ENCODE measurements at regions not wholly inside any gene's neighbourhood (a gene's known extent, or its start where the extent isn't known, plus 50 kb on each side); places are given as distances from the start of the nearest gene placed in this dataset.

DNA sequence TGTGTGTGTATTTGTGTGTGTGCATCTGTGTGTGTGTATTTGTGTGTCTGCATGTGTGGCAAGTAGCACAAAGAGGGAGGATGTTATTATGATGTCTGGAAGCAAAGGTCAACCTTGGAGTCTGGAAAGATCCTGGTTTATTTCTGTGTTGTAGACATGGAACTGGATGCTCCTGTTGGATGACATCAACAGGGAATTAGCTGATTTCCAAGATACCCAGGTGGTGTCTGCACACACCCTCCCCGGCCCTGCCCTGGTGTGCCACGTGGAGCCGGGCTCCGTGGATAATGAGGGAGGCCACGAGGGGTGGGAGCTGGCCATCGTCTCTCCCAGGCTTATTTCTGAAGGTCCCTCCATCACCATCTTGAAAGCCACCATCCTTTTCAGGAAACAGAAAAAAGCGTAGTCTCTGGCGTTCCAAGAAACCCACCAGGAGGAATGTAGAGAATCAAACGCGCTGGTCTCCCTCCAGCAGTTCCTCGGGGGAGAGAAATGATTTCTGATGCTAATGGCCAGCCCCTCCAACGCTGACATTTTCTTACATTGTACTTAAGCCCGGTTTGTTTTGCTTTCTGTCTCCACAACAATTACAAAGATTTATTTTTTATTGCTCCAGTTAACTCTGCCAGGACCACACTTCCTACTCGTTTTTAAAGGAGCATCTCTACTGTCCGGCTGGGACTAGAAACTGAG is 93.3 kb downstream of the FOXL1 start:
- Histone ChIP-seq H3K4me1 (ENCODE audit: control insufficient read depth in 4 of 4, insufficient read depth in 4 of 4, low read length in 3 of 4) (no peaks in the 10 kb centered on the region), H3K9ac (ENCODE audit: low read depth in 1 of 2, low read length in 2 of 2) (no peak overlapping the region), H3K27me3 (ENCODE audit: control insufficient read depth in 4 of 4, insufficient read depth in 4 of 4, low read length in 3 of 4) (peaks cover 0 to 3% (median 0%) of the 10 kb centered on the region in 4 donors), H3K27ac (ENCODE audit: low read depth in 1 of 2, low read length in 2 of 2) (no peak overlapping the region), H3K9me3 (ENCODE audit: control insufficient read depth in 4 of 4, low read length in 3 of 4) (peaks cover 0 to 3% (median 2%) of the 10 kb centered on the region in 4 donors), H3K36me3 (ENCODE audit: control insufficient read depth in 4 of 4, insufficient read depth in 3 of 4, low read depth in 1 of 4, low read length in 3 of 4) (no peaks in the 10 kb centered on the region), H3K4me3 (ENCODE audit: low read depth in 1 of 3, low read length in 3 of 3) (no peak overlapping the region)
- WGBS: 59% methylated on average over 15 of the region's 15 CpGs
- no peak for TF ChIP-seq NR2F2 (IDR thresholded peaks at IDR 0.05)
- TF ChIP-seq JUND (IDR thresholded peaks at IDR 0.05): no peak
- no peak for TF ChIP-seq SP1 (IDR thresholded peaks at IDR 0.05)
- no peak for TF ChIP-seq CTCF (IDR thresholded peaks at IDR 0.05; ENCODE audit: low read depth, low read length, missing input control)
- no peak for TF ChIP-seq RAD21 (IDR thresholded peaks at IDR 0.05)
- no peak for TF ChIP-seq FOXA1 (IDR thresholded peaks at IDR 0.05)
- no peak for TF ChIP-seq HNF4G (IDR thresholded peaks at IDR 0.05)
- no peak for TF ChIP-seq EGR1 (IDR thresholded peaks at IDR 0.05; ENCODE audit: low read depth in 2 of 2)
- TF ChIP-seq REST (IDR thresholded peaks at IDR 0.05): no peak
- TF ChIP-seq TAF1 (conservative IDR thresholded peaks at IDR 0.05): no peak
- no peak for TF ChIP-seq RXRA (IDR thresholded peaks at IDR 0.05)
- TF ChIP-seq FOXA2 (IDR thresholded peaks at IDR 0.05): no peak
- TF ChIP-seq, protein P1, sequence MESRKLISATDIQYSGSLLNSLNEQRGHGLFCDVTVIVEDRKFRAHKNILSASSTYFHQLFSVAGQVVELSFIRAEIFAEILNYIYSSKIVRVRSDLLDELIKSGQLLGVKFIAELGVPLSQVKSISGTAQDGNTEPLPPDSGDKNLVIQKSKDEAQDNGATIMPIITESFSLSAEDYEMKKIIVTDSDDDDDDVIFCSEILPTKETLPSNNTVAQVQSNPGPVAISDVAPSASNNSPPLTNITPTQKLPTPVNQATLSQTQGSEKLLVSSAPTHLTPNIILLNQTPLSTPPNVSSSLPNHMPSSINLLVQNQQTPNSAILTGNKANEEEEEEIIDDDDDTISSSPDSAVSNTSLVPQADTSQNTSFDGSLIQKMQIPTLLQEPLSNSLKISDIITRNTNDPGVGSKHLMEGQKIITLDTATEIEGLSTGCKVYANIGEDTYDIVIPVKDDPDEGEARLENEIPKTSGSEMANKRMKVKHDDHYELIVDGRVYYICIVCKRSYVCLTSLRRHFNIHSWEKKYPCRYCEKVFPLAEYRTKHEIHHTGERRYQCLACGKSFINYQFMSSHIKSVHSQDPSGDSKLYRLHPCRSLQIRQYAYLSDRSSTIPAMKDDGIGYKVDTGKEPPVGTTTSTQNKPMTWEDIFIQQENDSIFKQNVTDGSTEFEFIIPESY (IDR thresholded peaks at IDR 0.05): no peak
- no peak for TF ChIP-seq HNF4A (conservative IDR thresholded peaks at IDR 0.05)
- no peak for DNase-seq (ENCODE audit: low spot score)

DNA sequence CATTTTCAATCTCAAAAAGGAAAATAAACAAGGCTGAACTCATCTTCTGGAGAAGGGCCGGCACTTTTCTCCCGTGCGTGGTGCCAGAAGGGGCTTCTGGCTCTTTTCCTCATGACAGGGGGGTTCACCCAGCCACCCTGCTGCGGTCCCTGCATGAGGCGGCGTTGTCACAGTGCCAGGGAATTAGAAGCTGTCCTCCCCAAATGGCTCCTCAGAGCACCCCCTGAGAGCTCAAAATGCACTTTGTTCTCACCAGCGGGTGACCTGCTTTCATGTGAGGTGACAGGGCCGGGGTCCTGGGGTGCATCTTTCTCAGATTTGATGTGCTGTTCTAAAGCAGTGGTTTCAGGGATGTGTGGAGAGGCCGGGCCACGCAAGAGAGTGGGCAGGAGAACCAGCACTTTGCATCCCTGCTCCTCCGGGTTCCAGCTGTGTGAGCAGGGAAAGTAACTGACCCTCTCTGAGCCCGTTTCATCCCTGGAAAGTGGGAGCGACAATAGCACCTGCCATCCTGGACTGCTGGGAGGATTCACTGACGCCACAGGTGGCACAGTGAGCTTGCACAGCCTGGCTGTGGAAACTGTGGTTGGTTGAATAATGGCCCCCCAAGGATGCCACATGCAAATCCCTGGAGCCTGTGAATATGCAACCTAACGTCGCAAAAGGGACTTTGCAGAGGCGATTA is 94.0 kb downstream of the FOXL1 start:
- H3K27me3 ChIP-seq (ENCODE audit: control insufficient read depth in 4 of 4, insufficient read depth in 4 of 4, low read length in 3 of 4): peaks cover 0 to 3% (median 0%) of the 10 kb centered on the region in 4 donors
- H3K9ac ChIP-seq (ENCODE audit: low read depth in 1 of 2, low read length in 2 of 2): no peak overlapping the region
- DNase-seq (ENCODE audit: low spot score): no peak
- 72% methylated on average over 17 of the region's 17 CpGs for WGBS
- H3K36me3 ChIP-seq (ENCODE audit: control insufficient read depth in 4 of 4, insufficient read depth in 3 of 4, low read depth in 1 of 4, low read length in 3 of 4): no peaks in the 10 kb centered on the region
- no peaks in the 10 kb centered on the region for H3K4me1 ChIP-seq (ENCODE audit: control insufficient read depth in 4 of 4, insufficient read depth in 4 of 4, low read length in 3 of 4)
- H3K9me3 ChIP-seq (ENCODE audit: control insufficient read depth in 4 of 4, low read length in 3 of 4): peaks cover 0 to 3% (median 2%) of the 10 kb centered on the region in 4 donors
- TF ChIP-seq RXRA (IDR thresholded peaks at IDR 0.05) (no peak), GABPA (IDR thresholded peaks at IDR 0.05 in 1 of 2, conservative IDR thresholded peaks at IDR 0.05 in 1 of 2) (no peak), JUND (IDR thresholded peaks at IDR 0.05) (no peak), EGR1 (IDR thresholded peaks at IDR 0.05; ENCODE audit: low read depth in 2 of 2) (no peak)
- H3K27ac ChIP-seq (ENCODE audit: low read depth in 1 of 2, low read length in 2 of 2): no peak overlapping the region
- H3K4me3 ChIP-seq (ENCODE audit: low read depth in 1 of 3, low read length in 3 of 3): no peak overlapping the region

Measured in liver (tissue), 8 donors.